Heart left ventricle (tissue), 16 donors: ENCODE measurements at regions not wholly inside any gene's neighbourhood (a gene's known extent, or its start where the extent isn't known, plus 50 kb on each side); places are given as distances from the start of the nearest gene placed in this dataset.

ENCODE experiments used
- ATAC-seq, 4 donors: fragments of 200-7000 bp; cut with Tn5 transposase; one replicate each; pipeline ENCODE4 v1.9.1; 2020 to 2022; ENCODE audit warnings: moderate library complexity in 4 of 4, mild to moderate bottlenecking in 3 of 4, moderate number of reproducible peaks in 1 of 4
- DNase-seq, 5 donors: peaks; one replicate each; pipeline ENCODE4 v3.0.0-alpha.2; 2020
- H3K27ac ChIP-seq, 12 donors: fragments of 200-600 bp; sonication (generic) in 4 of 12; one replicate each; pipeline versions ENCODE4 v1.5.0 to v1.8.0; 2016 to 2022; ENCODE audit warnings: mild to moderate bottlenecking in 2 of 12
- H3K27me3 ChIP-seq, 9 donors: fragments of 200-600 bp; sonication (generic) in 2 of 9; one replicate each; pipeline versions ENCODE4 v1.5.1 to v1.8.0; 2016 to 2022; ENCODE audit warnings: mild to moderate bottlenecking in 3 of 9
- H3K36me3 ChIP-seq, 9 donors: fragments of 200-600 bp; sonication (generic) in 2 of 9; one replicate each; pipeline versions ENCODE4 v1.5.0 to v1.8.0; 2018 to 2022; ENCODE audit warnings: mild to moderate bottlenecking in 2 of 9
- H3K4me1 ChIP-seq, 12 donors: fragments of 200-600 bp; sonication (generic) in 4 of 12; one replicate each; pipeline versions ENCODE4 v1.5.0 to v1.8.0; 2016 to 2022; ENCODE audit warnings: mild to moderate bottlenecking in 3 of 12
- H3K4me3 ChIP-seq, 12 donors: fragments of 200-600 bp; sonication (generic) in 4 of 12; one replicate each; pipeline versions ENCODE4 v1.5.0 to v1.8.0; 2017 to 2022; ENCODE audit warnings: mild to moderate bottlenecking in 9 of 12, moderate library complexity in 4 of 12
- H3K9me3 ChIP-seq, 12 donors: fragments of 200-600 bp; sonication (generic) in 4 of 12; one replicate each; pipeline versions ENCODE4 v1.5.0 to v1.8.0; 2016 to 2022; ENCODE audit warnings: mild to moderate bottlenecking in 1 of 12
- CTCF ChIP-seq, 12 donors: fragments of 200-600 bp; sonication (generic) in 4 of 12; IDR thresholded peaks; one replicate each; pipeline versions ENCODE4 v1.5.0 to v1.8.0; 2018 to 2022; ENCODE audit warnings: antibody characterized with exemption in 12 of 12, mild to moderate bottlenecking in 5 of 12
- POLR2A ChIP-seq, 2 donors: fragments of 450-650 bp; IDR thresholded peaks; one replicate each; pipeline ENCODE4 v1.6.1; 2017; ENCODE audit warnings: antibody characterized with exemption in 2 of 2, mild to moderate bottlenecking in 2 of 2, moderate library complexity in 2 of 2
- WGBS, 4 donors: extraction: QIAGEN DNeasy Blood & Tissue Kit in 2 of 4; methylation state at CpG; one replicate each; pipeline versions ENCODE4 v1.1.5 to v1.1.7; 2013 to 2018; 5-methylcytosine and 5-hydroxymethylcytosine counted together
- intact Hi-C, 10 donors: fragments of 100-400 bp; cut with DNase I; formaldehyde crosslinking; loops; one replicate each; pipeline versions ENCODE4 v1.11.1 to v1.14.2; 2022
- donor health status: ischemic (EF 13 %, LVEDD 7.1; RV severe dilation, severe dysfunction).
- donor health status: healthy with polysubstance abuse.
- donor health status: DM: no; HTN: yes; CAD: no.
- donor health status: DM: no; HTN: no; CAD: no.
- donor health status: ischemic (EF 25% LVEDD 6.9; RV normal size, moderate dysfunction).
- donor health status: ischemic (EF 25% LVEDD 5.7; RV mildly dilated, moderate dysfunction).
- donor health status: healthy.
- donor health status: DM: yes; HTN: yes; CAD: no.
- donor health status: ischemic (EF 35%, LVEDD 5.7; RV mildly dilated, moderate dysfunction).
- donor health status: nonischemic (EF 11% LVEDD 7.7; RV severe dilation, severe dysfunction).
- donor health status: DM: yes; HTN: yes; CAD: no.
- donor health status: PGD.
- donor health status: ischemic (EF 29% LVEDD 5.4; RV normal size, mild dysfunction).
- donor health status: nonischemic (EF 23%, LVEDD 6.1; RV moderate dilation, normal function).

GRCh38 chr10:113310347-113310746, 242.5 kb upstream of the HABP2 start:
- TF ChIP-seq CTCF (IDR thresholded peaks at IDR 0.05) (no peak), POLR2A (IDR thresholded peaks at IDR 0.05) (no peak)
- Histone ChIP-seq H3K9me3 (no peaks in the 10 kb centered on the region), H3K36me3 (no peaks in the 10 kb centered on the region), H3K27ac (no peak overlapping the region), H3K27me3 (no peaks in the 10 kb centered on the region), H3K4me1 (no peaks in the 10 kb centered on the region), H3K4me3 (no peak overlapping the region)
- no peak for DNase-seq
- intact Hi-C loops: no loop called here
- 56 to 67% (median 62%) methylated on average over 7 of the region's 7 CpGs for WGBS, 4 donors
- ATAC-seq: no peak

- DNase-seq (no peak), ATAC-seq (no peak)
- Histone ChIP-seq H3K4me1 (no peaks in the 10 kb centered on the region), H3K27ac (peak overlapping the region in 1 of 12 donors; percentile 9), H3K4me3 (no peak overlapping the region), H3K36me3 (no peaks in the 10 kb centered on the region), H3K27me3 (peaks cover 0 to 4% (median 0%) of the 10 kb centered on the region in 9 donors), H3K9me3 (no peaks in the 10 kb centered on the region)
- intact Hi-C loops: no loop called here
- TF ChIP-seq POLR2A (IDR thresholded peaks at IDR 0.05) (no peak), CTCF (IDR thresholded peaks at IDR 0.05) (no peak)
- WGBS, 4 donors: 89 to 97% (median 96%) methylated on average over 5 of the region's 5 CpGs
Measured at GRCh38 chr10:113313048-113313602, 239.7 kb upstream of the HABP2 start.

GRCh38 chr10:113313722-113314121, 239.1 kb upstream of the HABP2 start:
- no peak for ATAC-seq
- H3K4me3 ChIP-seq: no peak overlapping the region
- H3K4me1 ChIP-seq: no peaks in the 10 kb centered on the region
- intact Hi-C loops: no loop called here
- TF ChIP-seq CTCF (IDR thresholded peaks at IDR 0.05) (no peak), POLR2A (IDR thresholded peaks at IDR 0.05) (no peak)
- H3K27ac ChIP-seq: no peak overlapping the region
- WGBS, 4 donors: 66 to 72% (median 68%) methylated on average over 4 of the region's 4 CpGs
- no peaks in the 10 kb centered on the region for H3K36me3 ChIP-seq
- H3K27me3 ChIP-seq: peaks cover 0 to 4% (median 0%) of the 10 kb centered on the region in 9 donors
- no peak for DNase-seq
- H3K9me3 ChIP-seq: no peaks in the 10 kb centered on the region

- 81 to 91% (median 85%) methylated on average over 4 of the region's 4 CpGs for WGBS, 4 donors
- TF ChIP-seq CTCF (IDR thresholded peaks at IDR 0.05): no peak
- TF ChIP-seq POLR2A (IDR thresholded peaks at IDR 0.05): no peak
- DNase-seq: no peak
- peaks cover 0 to 4% (median 0%) of the 10 kb centered on the region in 9 donors for H3K27me3 ChIP-seq
- no peak overlapping the region for H3K27ac ChIP-seq
- no peaks in the 10 kb centered on the region for H3K36me3 ChIP-seq
- no peak for ATAC-seq
- H3K4me3 ChIP-seq: no peak overlapping the region
- H3K4me1 ChIP-seq: peaks cover 0 to 19% (median 0%) of the 10 kb centered on the region in 12 donors
- no peaks in the 10 kb centered on the region for H3K9me3 ChIP-seq
- intact Hi-C loops: no loop called here
Measured at GRCh38 chr10:113316506-113316905, 236.3 kb upstream of the HABP2 start.
